HG02970 (cell line): ENCODE measurements at regions not wholly inside any gene's neighbourhood (a gene's known extent, or its start where the extent isn't known, plus 50 kb on each side); places are given as distances from the start of the nearest gene placed in this dataset.
A peak's percentile ranks its signal among the peaks of the same experiment; 100 is the strongest.
"Not testable (repeated sequence)": the region's sequence is repeated elsewhere in the genome, so short reads cannot be mapped to it uniquely, and the experiment has no call there.

Experiments
- ATAC-seq: cut with Tn5 transposase; IDR thresholded peaks from one replicate; pipeline ENCODE4 v1.9.1; 2021; ENCODE audit warnings: mild to moderate bottlenecking, moderate library complexity, moderate number of reproducible peaks; ENCODE audit not compliant: unreplicated experiment, low FRiP score

DNA sequence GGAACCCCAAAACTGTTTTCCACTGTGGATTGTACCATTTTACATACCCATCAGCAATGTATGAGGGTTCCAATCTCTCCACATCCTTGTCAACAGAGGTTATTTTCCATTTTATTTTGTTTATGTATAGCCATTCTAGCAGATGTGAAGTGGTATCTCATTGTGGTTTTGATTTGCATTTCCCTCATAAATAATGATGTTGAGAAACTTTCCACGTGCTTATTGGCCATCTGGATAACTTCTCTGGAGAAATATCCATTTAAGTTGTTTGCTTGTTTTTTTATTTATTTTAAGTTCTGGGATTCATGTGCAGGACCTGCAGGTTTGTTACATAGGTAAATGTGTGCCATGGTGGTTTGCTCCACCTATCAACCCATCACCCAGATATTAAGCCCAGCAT is 280.2 kb upstream of the USP25 start:
- no peak for ATAC-seq

DNA sequence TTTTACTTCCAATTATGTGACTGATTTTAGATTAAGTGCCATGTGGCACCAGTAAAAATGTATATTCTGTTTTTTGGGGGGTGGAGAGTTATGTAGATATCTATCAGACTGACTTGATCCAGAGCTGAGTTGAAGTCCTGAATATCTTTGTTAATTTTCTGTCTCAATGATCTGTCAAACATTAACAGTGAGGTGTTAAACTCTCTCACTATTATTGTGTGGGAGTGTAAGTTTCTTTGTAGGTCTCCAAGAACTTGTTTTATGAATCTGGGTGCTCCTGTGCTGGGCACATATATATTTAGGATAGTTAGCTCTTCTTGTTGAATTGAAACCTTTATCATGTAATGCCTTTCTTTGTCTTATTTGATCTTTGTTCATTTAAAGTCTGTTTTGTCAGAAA is 276.5 kb upstream of the USP25 start:
- no peak for ATAC-seq

DNA sequence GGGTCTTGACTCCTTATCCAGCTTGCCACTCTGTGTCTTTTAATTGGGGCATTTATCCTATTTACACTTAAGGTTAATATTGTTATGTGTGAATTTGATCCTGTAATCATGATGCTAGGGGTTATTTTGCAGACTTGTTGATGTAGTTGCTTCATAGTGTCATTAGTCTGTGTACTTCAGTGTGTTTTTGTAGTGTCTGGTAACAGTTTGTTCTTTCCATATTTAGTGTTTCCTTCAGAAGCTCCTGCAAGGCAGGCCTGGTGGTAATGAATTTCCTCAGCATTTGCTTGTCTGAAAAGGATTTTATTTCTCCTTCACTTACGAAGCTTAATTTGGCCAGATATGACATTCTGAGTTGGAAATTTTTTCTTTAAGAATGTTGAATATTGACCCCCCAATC is 276.0 kb upstream of the USP25 start:
- ATAC-seq = not testable (repeated sequence)

DNA sequence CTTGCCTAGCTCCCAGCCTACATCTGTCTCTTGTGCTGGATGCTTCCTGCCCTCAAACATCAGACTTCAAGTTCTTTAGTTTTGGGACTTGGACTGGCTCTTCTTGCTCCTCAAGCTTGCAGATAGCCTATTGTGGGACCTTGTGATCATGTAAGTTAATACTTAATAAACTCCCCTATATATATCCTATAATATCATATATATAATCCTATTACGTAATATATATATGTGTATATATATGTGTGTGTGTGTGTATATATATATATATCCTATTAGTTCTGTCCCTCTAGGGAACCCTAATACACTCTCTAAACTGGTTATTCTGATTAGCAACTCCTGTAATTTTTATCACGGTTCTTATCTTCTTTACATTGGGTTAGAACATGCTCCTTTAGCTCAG is 274.9 kb upstream of the USP25 start:
- ATAC-seq = not testable (repeated sequence)

DNA sequence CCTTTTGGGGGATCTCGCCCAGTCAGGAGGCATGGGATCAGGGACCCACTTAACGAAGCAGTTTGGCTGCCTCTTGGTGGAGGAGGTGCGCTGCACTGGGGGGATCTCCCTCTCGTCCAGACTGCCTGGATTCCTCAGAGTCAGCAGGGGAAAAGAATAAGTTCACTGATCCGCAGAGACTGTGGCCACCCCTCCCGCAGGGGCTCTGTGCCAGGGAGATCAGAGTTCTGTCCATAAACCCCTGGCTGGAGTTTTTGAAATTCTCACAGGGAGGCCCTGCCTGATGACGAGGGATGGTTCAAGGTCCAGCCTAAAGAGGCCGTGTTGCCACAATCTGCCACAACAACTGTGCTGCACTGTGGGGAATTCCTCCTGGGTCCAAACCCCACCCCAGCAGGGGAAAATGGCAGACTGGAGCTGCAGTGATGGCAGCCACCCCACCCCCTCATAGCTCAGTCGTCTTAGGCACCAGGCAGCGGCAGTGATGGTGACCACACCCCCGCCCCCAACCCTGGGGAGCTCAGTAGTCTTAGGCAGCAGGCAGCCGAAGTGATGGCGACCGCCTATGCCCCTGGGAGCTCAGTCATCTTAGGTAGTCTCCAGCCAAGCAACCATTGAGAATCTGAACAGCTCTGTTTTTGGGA is 273.8 kb upstream of the USP25 start:
- no peak for ATAC-seq

DNA sequence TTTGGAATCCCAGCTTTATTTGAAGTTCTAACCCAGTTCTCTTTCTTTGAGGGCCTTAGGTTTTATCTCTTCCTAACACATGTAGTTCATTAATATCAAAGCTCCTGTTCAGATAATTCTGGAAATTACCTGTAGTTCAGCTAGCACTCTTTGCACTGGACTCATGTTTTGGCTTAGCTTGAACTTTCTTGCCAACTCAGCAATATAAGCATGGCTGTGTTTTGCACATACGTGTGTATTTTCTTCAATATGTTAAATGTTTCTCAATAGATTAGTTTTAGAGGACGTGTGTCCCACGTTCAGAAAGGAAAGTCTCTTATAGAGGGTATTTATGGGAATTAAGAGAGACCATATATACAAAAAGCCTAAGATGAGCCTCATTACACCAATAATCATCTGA is 271.8 kb upstream of the USP25 start:
- no peak for ATAC-seq

DNA sequence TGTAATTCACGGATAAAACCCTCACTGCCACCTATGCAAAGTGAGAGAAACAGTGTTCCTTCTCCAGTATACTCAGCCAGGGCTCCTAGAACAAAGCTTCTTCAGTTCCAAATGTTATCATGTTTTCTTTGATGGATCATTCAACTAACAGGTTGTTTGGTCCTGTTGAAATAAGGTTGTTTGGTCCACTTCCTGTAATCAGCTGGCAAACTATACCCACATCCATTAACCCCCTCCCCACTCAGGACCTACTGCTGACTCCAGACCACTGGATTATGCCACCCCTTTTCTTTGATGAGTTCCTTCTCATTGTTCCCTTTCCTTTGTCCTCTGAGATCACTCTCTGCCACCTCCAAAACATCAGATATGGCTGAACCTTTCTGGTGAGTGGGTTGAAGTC is 267.7 kb upstream of the USP25 start:
- ATAC-seq = no peak

DNA sequence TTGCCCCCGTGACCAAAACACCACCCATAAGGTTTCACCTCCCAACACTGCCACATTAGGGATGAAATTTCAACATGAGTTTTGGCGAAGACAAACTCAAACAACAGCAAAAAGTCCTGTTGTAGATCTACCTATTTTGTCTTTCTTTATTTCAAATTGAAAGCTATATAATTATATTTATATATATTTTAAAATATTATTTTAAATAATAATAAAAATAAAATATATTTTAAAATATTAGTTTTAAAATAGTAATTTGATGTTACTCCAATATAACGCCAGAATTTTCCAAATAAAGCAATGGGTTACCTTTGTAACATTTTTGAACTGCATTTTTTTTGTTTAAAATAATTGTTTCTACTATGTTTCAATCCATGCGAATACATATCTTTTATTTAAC is 263.5 kb upstream of the USP25 start:
- no peak for ATAC-seq

DNA sequence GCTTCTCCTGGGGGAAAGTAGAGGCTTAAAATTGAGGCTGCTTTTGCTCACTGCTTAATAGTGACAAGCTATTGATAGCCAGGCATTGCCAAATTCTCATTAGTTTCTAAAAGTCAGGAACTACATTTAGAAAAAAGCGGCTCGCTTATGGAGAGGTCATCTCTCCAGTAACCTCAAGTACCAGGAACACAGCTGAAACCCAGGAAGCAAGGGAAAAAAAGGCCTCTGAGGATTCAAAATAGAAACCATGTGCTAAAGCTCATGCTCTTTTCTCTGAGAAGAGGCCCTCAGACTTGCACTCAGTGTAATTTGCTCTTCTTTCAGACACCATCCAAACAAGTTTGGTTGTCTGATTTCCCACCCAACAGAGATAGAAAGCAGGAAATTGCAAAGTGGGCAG is 261.4 kb upstream of the USP25 start:
- no peak for ATAC-seq

DNA sequence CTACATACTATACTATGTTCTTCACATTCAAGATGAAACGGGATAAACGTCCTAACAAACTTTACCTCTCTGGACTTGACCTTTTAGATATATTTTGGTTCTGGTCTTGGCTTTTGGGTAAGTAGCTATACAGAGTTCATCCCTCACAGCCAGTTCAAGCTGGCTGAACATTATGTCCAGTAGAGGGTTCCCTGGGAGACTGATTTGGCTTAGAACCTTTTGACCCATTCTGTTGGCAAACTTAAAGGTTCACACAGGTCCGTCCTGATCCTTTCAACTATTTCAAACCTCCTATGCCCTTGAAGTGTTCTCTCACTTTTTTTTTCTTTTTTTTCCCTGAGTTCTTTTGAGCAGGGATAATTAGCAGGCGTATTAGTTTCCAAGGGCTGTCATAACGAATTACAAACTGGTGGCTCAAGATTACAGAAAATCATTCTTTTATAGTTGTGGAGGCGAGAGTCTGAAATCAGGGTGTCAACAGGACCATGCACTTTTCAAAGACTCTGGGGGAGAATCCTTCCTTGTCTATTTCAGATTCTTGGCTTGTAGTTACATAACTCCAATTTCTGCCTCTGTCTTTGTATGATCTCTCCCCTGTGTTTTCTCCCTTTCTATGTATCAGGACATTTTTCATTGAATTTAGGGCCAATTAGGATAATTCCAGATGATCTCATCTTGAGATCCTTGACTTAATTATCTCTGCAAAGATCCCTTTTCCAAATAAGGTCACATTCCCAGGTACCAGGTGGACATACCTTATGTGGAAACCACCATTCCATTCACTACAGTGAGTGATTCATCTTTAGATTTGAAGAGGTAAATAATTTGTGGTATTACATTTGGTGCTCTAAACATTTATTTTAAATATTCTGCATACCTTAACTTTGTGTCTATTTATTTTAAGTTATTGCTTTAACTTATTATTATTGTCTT is 257.4 kb upstream of the USP25 start:
- no peak for ATAC-seq

DNA sequence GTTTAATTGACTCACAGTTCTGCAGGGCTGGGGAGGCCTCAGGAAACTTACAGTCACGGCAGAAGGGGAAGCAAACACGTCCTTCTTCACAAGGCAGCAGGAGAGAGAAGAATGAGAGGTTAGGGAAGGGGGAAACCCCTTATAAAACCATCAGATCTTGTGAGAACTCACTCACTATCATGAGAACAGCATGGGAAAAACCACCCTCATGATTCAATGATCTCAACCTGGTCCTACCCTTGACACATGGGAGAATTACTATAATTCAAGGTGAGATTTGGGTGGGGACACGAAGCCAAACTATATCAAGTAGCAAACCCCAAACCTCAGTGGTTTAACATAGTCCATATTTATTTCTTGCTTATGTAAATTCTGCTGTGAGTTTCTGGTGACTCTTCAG is 252.0 kb upstream of the USP25 start:
- not testable (repeated sequence) for ATAC-seq

DNA sequence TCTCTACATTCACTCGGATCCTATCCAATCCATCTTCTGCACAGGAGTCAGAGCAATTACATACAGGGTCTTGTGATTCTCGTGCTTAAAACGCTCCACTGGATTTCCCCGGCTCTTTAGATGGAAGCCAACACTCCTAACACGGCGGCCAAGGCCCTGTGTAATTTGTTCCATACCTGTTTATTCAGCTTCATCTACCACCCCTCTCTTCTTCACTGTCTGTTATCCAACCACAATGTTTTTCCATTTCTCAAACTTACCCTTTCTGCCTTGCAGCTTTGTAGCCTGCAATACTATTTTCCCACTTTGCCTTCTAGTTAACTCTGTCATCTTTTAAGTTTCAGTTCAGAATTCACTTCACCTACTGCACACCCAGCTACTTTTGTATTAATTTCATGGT is 249.6 kb upstream of the USP25 start:
- ATAC-seq = no peak

DNA sequence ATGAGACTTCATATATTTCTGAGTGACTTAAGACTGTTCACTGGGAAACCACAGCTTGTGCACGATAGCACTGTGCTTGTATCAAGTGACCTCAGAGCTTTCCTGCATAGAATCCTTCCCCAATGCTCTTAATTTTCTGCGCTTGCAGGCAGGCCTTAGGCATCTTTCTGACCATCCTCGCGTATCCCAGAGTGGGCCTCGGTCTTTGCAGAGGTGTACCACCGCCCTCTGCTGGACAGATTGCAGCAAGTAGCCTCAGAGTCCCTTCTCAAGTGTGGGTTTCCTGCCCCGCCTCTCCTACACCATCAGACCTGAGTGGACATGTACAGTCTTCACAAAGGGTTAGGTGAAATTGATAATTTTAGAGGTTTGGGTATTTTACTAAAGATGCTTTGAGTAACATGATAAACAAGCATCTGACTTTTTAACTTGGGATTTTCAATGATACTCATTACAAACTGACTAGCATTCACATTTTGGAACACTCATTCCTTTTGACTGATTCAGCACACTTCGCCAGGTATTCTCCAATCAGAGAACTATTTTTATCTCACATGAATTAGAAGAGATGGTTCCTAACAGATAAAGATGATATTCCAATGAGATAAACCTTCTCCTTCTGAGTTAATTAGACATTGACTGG is 246.5 kb upstream of the USP25 start:
- ATAC-seq = peak; percentile 92

DNA sequence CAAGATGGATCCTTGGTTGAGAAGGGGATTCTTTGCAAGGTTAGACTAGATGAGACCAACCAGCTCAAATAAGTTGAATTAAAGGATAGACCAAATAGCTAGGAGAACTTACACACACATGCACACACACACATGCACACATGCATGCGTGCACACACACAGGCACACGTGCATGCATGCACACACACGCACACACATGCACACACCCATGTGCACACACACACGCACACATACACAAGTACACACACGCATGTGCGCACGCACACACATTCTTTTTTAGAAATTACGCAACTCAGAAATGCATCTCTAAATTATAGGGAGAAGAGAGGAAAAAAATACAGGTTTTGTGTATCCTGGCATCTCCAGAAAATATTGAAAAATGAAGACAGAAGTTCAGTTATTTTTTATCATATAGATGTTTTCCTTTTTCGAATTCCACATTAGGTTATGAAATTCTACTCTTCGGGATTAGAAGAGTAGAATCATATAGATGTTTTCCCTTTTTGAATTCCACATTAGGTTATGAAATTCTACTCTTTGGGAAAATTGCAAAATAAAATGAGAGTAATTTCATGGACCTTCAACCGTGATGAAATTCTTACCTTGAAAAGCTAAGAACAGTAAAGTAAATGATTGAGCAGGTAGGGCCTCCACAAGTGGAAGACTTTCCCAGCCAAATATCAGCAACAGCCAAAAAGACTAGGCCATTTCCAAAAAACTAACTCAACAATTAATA is 243.2 kb upstream of the USP25 start:
- no peak for ATAC-seq

DNA sequence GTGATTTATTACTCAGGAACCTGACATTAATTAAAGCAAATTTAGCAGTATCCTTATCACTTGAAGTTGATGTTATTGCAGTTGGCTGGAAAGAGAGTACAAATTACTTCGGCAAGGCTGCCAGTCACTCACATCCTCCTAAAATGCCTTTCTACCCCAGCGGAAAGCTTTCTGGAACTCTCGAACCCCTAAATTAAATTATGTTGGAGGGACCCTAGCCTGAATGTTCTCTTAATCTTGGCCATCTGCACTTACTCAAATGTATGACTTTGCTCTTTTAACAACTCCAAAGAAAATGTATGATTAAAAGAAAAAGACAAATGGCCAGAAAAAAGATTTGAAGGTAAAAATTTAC is 242.6 kb upstream of the USP25 start:
- ATAC-seq = no peak

DNA sequence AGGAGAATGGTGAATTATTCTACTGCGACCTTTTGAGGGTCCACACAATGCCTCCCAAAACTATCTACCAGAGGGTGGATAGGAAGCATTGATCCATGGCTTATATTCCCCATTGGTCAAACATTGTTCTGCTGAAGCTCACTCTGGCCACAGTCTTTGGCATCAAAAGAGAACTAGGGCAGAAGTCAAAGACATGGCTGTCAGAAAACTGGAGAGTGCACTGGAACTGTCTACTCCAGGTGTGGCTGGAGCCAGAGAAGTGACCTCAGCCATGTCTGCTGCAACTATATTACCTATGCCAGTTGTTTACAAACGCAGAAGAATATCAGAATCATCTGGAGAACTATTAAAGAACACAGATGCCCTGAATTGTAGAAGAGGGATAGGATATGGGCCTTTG is 238.7 kb upstream of the USP25 start:
- no peak for ATAC-seq

DNA sequence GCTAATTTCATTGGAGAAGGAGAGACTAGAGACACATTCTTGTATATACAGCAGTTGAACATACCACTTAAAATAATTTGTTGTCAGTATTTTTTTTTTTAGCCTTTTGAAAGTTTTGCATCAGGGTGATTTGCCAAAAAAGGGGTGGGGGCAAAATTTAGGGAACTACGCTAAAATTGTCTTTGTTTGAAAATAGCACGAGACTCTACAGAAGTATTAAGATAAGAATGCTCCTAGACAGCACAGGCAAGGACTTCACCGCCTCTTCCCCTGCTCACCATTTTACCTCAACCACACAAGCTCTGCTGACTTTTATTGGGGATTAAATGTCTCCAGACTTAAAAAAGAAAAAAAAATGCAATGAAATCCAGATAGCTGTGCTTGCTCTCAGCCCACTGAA is 236.1 kb upstream of the USP25 start:
- ATAC-seq = no peak

DNA sequence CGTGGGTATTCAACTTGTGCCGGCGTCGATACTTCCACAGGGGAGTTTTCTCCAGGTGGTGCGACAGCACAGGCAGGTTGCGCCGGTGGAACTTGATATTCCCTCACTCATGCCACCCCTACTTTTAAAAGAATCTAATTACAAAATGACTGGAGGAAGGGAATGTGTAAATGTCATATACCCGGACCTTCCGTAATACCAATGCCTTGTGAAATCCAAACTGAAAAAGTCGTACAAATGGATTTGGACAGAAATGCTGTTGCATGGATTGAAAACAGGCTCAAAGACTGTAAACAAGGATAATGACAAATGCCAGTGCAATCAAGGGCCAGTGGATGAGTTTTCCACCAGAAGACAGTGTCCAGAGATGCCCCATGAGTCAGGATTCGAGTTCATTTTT is 235.3 kb upstream of the USP25 start:
- ATAC-seq = no peak

DNA sequence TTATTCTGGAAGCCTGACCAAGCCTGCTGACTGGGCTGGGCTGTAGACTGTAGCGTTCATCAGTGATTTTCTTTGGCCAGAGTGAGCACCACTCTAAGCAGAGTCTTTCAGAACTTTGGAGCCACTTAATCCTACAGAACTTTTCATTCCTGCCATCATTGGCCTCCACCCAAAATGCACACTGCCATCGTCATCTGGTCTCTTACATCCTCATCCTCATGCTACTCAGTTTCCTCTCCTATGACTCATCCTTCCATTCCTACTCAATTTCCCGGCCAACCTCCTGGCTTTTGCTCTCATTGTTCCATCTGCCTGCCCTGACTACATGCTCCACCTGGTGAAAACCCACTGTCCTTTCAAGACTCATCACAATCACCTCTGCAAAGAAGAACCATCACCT is 233.8 kb upstream of the USP25 start:
- ATAC-seq = no peak

DNA sequence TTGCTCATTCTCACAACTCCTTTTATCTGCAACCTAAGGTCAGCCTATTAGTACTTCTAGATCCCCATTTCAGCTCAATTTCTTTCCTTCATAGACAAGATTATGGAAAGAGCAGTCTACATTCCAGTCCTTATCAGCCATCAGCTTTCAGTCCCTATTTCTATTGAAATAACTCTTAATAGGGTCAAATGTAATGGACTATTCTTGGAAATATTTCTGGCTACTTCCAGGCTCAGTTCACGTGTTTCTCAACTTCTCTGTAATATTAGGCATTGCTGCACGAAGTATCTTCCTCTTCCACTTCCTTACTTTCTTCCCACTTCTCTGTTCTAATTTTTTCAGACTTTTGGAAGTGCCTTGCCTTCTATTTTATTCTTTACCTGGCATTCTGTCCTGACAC is 232.9 kb upstream of the USP25 start:
- no peak for ATAC-seq

DNA sequence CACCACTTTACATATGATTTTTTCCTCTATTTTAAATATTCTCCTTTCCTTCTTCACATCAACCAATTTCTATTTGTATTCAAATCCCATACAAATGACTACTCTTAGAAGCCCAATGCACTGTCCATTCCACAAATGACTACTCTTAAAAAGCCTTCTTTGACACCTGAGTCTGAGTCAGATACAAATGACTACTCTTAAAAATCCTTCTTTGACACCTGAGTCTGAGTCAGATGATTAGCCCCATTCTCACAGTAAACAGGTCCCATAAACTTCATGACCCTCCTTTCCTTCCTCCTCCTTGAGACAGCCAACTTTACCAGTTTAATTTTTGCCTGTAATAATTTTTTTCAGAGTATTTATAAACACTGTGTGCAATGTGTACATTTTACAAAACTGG is 231.3 kb upstream of the USP25 start:
- ATAC-seq = no peak
